ENCODE measurements at regions not wholly inside any gene's neighbourhood (a gene's known extent, or its start where the extent isn't known, plus 50 kb on each side); places are given as distances from the start of the nearest gene placed in this dataset.
A peak's percentile ranks its signal among the peaks of the same experiment; 100 is the strongest.

DNA sequence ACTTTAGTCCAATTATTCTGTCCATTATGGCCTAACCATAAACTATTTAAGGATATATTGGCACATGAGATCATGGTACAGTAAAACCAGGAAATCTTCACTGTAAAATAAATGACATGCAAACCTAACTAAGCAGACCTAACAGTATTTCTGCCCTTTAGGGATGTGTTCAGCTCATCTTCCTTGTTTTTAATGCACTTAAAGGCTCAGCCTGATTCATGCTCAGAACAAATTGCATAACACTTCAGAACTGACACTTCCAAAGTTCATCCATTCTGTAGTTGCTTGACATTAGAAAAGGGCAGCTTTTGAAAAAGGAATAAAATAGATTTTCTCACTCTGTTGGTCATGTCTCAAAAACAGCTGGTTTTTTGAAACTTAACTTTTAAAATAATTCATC, 708.5 kb downstream of the C12orf50 start:
- DNase-seq, result no peak

DNA sequence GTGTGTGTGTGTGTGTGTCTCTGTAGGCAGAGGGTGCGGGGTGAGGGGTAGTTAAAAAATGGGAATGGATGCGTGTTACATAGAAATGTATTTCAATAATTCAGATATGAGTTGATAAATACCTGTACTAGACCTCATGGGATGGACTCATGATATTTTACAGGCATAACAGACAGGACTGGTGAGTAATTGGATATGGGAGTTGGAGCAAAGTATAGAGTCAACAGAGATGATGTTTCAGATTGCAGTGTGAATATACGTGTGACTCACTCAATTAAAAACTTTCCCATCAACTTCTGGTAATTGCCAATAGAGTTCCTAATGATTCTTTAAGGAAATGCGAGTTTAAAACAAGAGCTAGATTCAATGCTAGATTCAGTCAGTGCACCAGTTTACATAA, 711.9 kb downstream of the C12orf50 start:
- no peak for DNase-seq

DNA sequence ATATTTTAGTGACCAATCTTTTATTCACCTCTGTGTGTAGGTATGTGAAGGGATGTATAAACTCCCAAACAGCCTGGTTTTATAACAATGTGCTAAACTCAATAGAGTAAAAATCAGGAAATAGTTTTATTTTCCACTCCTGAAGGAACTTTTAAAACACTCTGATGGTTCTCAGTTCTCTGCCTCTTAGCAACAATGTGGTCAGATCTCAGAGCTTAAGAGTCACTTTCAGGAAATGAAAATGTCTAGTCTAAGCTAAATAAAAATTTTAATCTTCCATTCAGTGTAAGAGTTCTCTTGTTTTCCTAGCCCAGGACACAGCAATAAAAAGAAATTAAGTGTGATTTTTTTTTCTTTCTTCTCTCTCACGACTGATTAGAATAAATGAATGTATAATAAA, 718.0 kb downstream of the C12orf50 start:
- no peak for DNase-seq

DNA sequence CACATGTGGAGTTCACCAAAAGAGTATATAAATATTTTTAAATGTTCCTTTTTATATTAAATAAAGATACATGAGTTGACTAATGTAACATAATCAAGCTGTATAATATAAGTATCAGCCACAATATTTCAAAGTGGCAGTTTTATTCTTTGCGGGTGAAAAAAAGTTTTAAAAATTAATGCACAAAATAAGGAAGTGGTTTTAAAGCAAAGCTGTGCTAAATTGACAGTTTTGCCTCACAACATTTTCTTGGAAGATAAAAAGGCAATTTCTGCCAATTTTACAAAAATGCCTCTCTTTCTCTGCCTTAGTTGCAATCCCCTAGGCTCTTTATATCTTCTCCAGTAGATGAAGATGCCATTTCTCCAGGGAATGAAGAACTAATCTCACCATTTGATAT, 719.1 kb downstream of the C12orf50 start:
- DNase-seq, result no peak

GRCh38 chr12:87305481-87305880, 723.7 kb downstream of the C12orf50 start:
- DNase-seq, result no peak

DNA sequence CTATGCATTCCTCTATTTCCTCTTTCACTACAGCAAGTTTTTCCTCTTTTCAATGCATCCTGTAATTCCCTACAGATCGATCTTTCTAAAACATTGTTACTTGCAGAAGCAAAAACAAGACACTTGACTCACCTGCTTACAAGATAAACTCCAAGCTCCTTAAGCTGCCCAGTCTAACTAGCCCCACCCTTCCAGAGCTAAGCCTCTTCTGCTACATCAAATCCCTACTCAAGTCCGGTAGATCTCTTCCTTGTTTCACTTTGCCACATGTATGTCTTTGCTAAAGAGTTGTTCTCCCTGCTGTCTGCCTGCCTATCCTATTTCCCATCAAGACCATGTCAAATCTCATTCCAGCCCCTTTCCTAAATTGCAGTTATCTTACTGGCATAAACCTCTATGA, 724.8 kb downstream of the C12orf50 start:
- no peak for DNase-seq

GRCh38 chr12:87303396-87304012, 725.7 kb downstream of the C12orf50 start:
- DNase-seq, result no peak

DNA sequence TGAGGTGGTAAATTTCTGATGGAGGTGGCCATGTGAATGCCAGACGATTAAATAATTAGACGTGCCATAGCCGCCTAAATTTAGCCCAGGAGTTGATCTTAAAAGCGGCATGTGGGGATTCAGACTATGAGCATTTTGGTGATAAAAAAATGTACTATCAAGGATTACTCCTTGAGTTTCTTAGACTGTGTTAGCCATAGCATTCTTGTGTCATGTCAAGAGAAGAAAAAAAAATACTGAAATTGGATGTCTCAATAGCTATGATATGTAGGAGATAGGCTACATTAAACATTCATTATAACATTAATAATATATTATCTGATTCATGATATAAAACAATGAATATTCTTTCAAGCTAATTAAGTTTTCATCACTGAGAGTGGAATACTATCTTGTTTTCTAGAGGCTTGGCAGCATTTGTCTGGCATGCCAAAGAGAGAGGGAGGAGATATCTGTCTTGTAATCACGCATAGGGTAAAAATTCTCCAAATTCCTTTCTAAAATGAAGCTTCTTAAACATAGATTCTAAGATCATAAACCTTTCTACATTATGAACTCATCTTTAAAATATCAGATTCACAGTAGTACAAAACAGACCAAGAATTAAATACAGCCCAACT, 727.0 kb downstream of the C12orf50 start:
- no peak for DNase-seq

DNA sequence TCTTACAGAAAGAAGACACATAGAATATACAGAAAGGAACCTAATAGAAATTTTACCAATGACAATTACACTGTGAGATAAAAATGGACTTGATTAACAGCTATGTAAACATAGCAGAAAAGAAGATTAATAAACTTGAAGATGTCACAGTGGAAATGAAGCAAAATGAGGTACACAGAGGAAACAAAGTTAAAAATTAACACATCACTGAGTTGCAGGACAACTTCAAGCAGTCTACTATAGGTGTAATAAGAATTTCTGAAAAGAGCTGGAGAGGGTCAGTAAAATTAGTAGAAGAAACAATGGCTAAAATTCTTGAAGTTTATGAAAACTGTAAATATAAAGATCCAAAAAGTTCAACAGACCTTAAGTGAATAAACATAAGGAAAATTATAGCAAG, 738.7 kb downstream of the C12orf50 start:
- no peak for DNase-seq

GRCh38 chr12:87283886-87284285, 745.3 kb downstream of the C12orf50 start:
- DNase-seq, result no peak

GRCh38 chr12:87283111-87283510, 746.1 kb downstream of the C12orf50 start:
- no peak for DNase-seq

- no peak for DNase-seq
Measured at GRCh38 chr12:87280893-87281292, 748.3 kb downstream of the C12orf50 start.

DNA sequence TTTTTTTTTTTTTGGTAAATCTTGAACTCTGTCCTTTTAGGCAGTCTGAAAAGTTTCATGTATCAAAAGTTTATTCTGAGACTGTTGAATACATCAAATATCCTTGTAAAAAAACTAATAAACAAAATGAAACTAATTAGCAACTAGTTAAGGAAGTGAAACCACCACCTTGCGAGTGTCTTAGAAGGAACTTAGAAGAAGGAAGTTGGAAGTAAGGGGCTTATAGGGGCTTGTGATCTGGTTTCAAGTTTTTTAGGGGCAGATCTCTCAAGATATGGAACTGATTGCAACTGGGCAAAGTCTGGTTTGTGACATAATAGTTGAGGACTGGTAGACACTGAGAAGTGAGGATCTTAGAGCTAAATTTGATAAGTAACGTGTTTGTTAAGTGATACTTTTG, 748.8 kb downstream of the C12orf50 start:
- no peak for DNase-seq

DNA sequence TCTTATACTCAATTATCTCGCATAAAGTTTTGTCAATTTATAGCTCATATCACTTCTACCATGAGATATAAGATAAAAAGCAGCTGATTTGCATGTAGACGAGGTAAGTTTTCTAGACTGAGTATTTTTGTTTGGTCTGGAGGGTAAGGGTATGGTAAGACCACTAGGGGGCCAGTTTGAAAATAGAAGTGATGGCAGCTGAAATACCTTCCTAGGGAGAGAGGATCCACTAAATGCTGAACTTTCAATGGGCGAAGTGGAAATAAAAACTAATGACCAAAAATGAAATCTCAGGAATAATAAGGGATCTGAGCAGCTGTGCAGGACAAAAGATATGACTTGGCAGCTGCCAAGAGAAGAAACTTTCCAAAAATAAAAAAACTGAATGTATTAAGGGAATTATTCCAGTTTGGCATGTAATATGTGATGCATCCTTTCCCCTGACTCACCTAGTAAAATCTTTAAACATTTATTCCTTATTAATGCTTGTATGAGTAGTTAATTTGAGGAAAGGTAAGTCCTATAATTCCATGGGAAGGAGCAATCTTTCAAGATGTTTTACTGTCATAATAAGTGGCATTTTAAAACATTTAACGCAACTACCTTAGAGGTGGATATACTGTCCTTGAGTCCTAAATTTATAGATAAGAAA, 754.5 kb downstream of the C12orf50 start:
- DNase-seq, result peak; percentile 1

- DNase-seq, result no peak
Measured at GRCh38 chr12:87272851-87273250, 756.4 kb downstream of the C12orf50 start.

GRCh38 chr12:87270919-87271318, 758.3 kb downstream of the C12orf50 start:
- no peak for DNase-seq

DNA sequence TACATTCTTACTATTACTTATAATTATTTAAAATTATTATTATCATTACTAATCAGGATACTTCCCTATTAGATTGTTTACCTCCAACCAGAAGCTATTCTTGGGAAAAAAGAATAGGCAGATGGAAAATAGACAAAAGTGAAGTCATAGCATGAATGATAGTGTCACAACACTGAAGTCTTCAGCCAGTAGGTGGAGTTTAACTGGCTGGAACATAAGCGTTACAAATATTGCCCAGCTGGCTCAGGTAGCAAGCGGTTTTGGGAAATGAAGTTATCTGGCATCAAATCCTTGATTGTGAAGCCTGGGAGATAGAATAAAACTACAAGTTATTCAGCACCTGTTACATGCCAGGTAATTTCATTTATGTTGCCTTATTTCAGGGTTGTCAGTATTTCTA, 762.9 kb downstream of the C12orf50 start:
- no peak for DNase-seq

GRCh38 chr12:87259391-87259790, 769.8 kb downstream of the C12orf50 start:
- DNase-seq, result no peak

GRCh38 chr12:87254381-87255030, 774.7 kb downstream of the C12orf50 start:
- DNase-seq, result no peak

DNA sequence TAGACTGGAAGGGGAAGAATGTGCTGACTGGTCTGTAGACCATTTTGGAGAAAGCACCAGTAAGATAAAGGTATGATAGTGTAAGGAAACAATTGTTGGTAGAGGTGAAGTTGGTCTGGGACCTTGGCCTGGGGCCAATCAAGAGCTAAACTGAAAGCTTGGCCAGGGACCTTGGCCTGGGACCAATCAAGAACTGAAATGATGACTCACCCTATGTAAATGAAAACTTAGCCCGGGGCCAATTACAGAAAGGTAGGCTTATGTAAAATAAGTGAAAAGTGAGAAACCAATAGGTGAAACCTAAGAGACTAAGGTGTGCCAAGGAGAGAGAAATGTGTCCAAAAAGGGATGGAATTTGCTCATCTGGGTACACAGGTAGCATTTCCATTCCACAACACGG, 776.0 kb downstream of the C12orf50 start:
- no peak for DNase-seq

DNA sequence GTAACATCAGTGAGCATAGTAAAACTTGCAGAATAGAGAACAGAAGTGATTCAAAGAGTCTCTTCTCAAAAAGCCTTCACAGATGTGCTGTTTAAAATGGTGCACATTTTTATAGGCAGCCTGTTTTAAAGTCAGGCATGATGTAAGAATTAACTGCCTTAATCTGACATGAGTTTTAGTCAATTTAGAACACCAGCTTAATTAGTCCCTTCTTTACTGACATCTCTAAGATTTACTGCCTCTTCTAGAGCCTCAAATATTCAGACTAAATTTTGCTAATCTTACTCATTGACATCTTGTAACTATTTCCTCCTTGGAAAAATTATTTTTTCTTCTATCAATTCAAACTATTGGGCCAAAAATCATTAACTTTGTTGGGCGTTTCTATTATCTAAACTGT, 782.5 kb downstream of the C12orf50 start:
- no peak for DNase-seq

GRCh38 chr12:87238466-87238865, 790.7 kb downstream of the C12orf50 start:
- no peak for DNase-seq

- DNase-seq, result no peak
Measured at GRCh38 chr12:87234898-87235297, 794.3 kb downstream of the C12orf50 start.

GRCh38 chr12:87233671-87234070, 795.5 kb downstream of the C12orf50 start:
- no peak for DNase-seq
